Activated CD8-positive, alpha-beta T cell treated with anti-CD3 and anti-CD28 coated beads, Interleukin-2, amount 10 ng/mL, durations not matched to agents 7 days and 5 days (primary cell): ENCODE measurements at regions not wholly inside any gene's neighbourhood (a gene's known extent, or its start where the extent isn't known, plus 50 kb on each side); places are given as distances from the start of the nearest gene placed in this dataset.

ENCODE experiments used
- ATAC-seq: fragments of 150-1000 bp; cut with Tn5 transposase; one replicate; pipeline ENCODE4 v1.10.0; 2021; ENCODE audit warnings: moderate library complexity
- CTCF ChIA-PET: fragments of 350-600 bp; sonication (Branson Sonifier 250); formaldehyde crosslinking; loops from one replicate; lab custom pipeline; 2021; ENCODE audit warnings: antibody characterized with exemption; lab: Charles Lee
- POLR2A ChIA-PET: fragments of 350-600 bp; sonication (Branson Sonifier 250); formaldehyde crosslinking; loops from one replicate; lab custom pipeline; 2021; ENCODE audit warnings: antibody characterized with exemption; lab: Charles Lee
- DNase-seq: peaks from one replicate; pipeline ENCODE4 v3.0.0-alpha.2; 2020
- H3K27ac Mint-ChIP-seq: one replicate; pipeline ENCODE4 v1.8.0; 2021; ENCODE audit warnings: mild to moderate bottlenecking, mixed read lengths
- H3K27me3 Mint-ChIP-seq: one replicate; pipeline ENCODE4 v1.8.0; 2021; ENCODE audit warnings: low read depth, mixed read lengths
- H3K36me3 Mint-ChIP-seq: one replicate; pipeline ENCODE4 v1.8.0; 2021; ENCODE audit warnings: low read depth, mixed read lengths
- H3K4me1 Mint-ChIP-seq: one replicate; pipeline ENCODE4 v1.8.0; 2021; ENCODE audit warnings: low read depth, mixed read lengths
- H3K4me3 Mint-ChIP-seq: one replicate; pipeline ENCODE4 v1.8.0; 2021; ENCODE audit warnings: mild to moderate bottlenecking, mixed read lengths
- H3K9me3 Mint-ChIP-seq: one replicate; pipeline ENCODE4 v1.8.0; 2022; ENCODE audit warnings: mixed read lengths; ENCODE audit not compliant: insufficient read depth

DNA sequence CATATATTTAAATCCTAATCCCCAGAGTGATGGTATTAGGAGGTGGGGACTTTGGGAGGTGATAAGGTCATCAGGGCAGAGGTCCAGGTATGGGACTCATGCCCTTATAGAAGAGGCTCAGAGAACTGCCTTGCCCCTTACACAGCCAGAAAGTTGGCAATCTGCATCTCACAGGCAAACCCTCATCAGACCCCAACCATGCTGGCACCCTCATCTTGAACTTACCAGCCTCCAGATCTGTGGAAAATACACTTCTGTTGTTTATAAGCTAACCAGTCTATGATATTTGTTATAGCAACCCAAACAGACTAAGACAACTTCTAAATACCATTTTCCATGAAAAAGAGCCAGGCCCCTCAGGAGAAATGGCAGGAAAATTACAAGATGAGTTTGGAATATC lies 69.3 kb upstream of the PRDX6 start:
- H3K4me3 Mint-ChIP-seq = no peak overlapping the region
- POLR2A ChIA-PET = interaction anchor here (0.6 kb wide), 1 partner anchor 54 kb away, joined by 4 read pairs; no protein-coding TSS in a partner anchor
- H3K4me1 Mint-ChIP-seq = peaks cover 45% of the 10 kb centered on the region
- peaks cover 8% of the 10 kb centered on the region for H3K36me3 Mint-ChIP-seq
- ATAC-seq = no peak
- H3K27me3 Mint-ChIP-seq = no peaks in the 10 kb centered on the region
- no peak overlapping the region for H3K27ac Mint-ChIP-seq
- CTCF ChIA-PET = no interaction called here
- DNase-seq = no peak
- H3K9me3 Mint-ChIP-seq = no peaks in the 10 kb centered on the region

DNA sequence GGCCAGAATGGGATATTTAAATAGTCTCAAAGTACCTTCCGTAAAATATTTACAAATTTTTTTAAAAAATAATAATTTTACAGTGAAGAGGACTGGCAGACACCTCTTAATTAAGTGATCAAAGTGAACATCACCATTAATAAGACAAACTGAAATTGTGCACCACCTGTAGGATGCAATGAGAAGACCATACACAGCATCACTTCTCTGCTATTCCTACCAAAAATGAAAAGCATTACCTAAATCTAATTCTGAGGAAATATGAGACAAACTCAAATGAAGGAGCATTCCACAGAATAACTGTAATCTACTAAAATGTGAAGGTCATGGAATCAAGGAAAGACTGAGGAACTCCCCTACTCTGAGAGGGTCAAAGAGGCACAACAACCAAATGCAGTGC lies 68.2 kb upstream of the PRDX6 start:
- no peak overlapping the region for H3K4me3 Mint-ChIP-seq
- ATAC-seq = no peak
- H3K9me3 Mint-ChIP-seq = no peaks in the 10 kb centered on the region
- H3K36me3 Mint-ChIP-seq = peaks cover 10% of the 10 kb centered on the region
- no peak for DNase-seq
- ChIA-PET CTCF (no interaction called here), POLR2A (no interaction called here)
- H3K4me1 Mint-ChIP-seq = peaks cover 50% of the 10 kb centered on the region
- peak overlapping the region; percentile 55 for H3K27ac Mint-ChIP-seq
- H3K27me3 Mint-ChIP-seq = no peaks in the 10 kb centered on the region

DNA sequence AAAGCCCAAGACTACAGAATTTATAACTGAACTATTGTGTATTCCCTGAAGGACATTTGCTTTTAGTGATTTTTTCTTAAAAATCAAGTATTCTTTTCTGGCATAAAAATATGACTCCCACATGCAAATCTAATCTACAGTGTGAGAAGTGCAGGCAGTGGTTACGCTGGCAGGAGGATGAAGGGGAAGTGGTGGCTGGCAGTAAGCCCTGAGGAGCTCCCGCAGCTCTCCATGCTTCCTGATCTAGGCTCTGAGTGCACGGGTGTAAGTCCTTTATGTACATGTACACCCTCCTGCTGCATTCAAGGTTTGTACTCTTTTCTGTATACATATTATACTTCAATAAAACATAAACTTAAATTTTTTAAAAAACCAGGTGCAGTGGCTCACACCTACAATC lies 67.5 kb upstream of the PRDX6 start:
- peaks cover 55% of the 10 kb centered on the region for H3K4me1 Mint-ChIP-seq
- DNase-seq (no peak), ATAC-seq (peak; percentile 34)
- CTCF ChIA-PET = interaction anchor here (1.5 kb wide), 1 partner anchor 207 kb away, joined by 5 read pairs; no protein-coding TSS in a partner anchor
- no peaks in the 10 kb centered on the region for H3K9me3 Mint-ChIP-seq
- POLR2A ChIA-PET = interaction anchor here (0.6 kb wide), 1 partner anchor 1268 kb away, joined by 7 read pairs; no protein-coding TSS in a partner anchor
- no peaks in the 10 kb centered on the region for H3K27me3 Mint-ChIP-seq
- H3K27ac Mint-ChIP-seq = peak overlapping the region; percentile 39
- H3K4me3 Mint-ChIP-seq = peak overlapping the region; percentile 23
- H3K36me3 Mint-ChIP-seq = peaks cover 10% of the 10 kb centered on the region

DNA sequence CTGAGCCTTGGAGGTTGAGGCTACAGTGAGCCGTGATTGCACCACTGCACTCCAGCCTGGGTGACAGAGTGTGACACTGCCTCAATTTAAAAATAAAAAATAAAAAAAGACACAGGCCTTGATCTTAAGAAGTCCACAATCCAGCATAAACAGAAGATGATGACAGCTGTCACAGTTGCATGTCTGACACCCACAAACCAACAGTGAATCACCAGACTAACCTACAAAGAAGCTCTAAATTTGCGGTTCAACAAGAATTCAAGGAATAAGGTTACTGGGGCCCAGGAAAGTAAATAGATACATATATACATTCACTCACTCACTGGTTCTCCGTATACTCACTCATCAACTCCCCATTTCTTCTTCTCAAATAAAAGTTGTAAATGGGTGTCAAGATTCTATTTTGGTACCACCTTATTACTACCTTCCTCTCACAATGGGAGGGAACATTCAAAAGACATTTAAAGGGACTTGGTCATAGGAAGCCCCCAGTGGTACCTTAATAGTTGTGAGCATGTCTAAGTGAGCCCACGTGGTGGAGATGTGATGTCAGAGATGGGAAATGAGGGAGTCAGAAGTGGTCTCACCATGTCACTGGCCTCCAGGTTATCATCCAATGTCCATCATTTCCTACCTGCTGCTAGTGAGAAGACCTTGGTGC lies 66.9 kb upstream of the PRDX6 start:
- no peak for DNase-seq
- Mint-ChIP-seq H3K9me3 (no peaks in the 10 kb centered on the region), H3K27me3 (no peaks in the 10 kb centered on the region), H3K4me3 (no peak overlapping the region), H3K27ac (peak overlapping the region; percentile 68), H3K36me3 (peaks cover 10% of the 10 kb centered on the region), H3K4me1 (peaks cover 55% of the 10 kb centered on the region)
- POLR2A ChIA-PET = interaction anchor here (0.6 kb wide), 1 partner anchor 1267 kb away, joined by 7 read pairs; no protein-coding TSS in a partner anchor
- CTCF ChIA-PET = interaction anchor here (1.4 to 1.5 kb wide), 2 partner anchors 19 to 208 kb away, joined by 5 to 8 read pairs; no protein-coding TSS in a partner anchor
- peak; percentile 65 for ATAC-seq

DNA sequence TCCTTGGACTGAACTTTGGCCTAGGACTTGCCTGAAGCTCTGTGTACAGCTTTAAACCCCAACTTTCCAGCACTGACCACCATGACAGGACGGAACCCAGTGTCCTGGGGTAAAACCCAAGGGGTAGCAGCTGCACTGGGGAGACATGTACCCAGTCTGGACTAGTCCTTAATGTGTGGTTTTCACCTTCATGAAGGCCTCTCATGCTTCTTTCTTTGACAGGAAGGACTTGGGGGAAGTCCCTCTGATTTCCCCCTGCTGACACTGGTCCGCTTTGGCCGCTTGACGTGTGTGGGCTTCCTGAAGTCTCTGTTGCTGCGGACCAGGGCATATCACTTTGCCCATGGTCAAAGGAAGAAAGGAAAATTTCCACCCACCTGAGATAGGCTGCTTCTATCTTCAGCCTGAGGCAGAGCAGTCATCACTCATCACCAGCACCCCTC lies 66.3 kb upstream of the PRDX6 start:
- H3K36me3 Mint-ChIP-seq = peaks cover 12% of the 10 kb centered on the region
- peaks cover 55% of the 10 kb centered on the region for H3K4me1 Mint-ChIP-seq
- ChIA-PET POLR2A (no interaction called here), CTCF (interaction anchor here (0.9 to 1.5 kb wide), 7 partner anchors 9 to 666 kb away, joined by 3 to 8 read pairs (median 4); no protein-coding TSS in a partner anchor)
- DNase-seq = no peak
- H3K9me3 Mint-ChIP-seq = no peaks in the 10 kb centered on the region
- ATAC-seq = peak; percentile 34
- H3K4me3 Mint-ChIP-seq = no peak overlapping the region
- H3K27me3 Mint-ChIP-seq = no peaks in the 10 kb centered on the region
- H3K27ac Mint-ChIP-seq = peak overlapping the region; percentile 68

DNA sequence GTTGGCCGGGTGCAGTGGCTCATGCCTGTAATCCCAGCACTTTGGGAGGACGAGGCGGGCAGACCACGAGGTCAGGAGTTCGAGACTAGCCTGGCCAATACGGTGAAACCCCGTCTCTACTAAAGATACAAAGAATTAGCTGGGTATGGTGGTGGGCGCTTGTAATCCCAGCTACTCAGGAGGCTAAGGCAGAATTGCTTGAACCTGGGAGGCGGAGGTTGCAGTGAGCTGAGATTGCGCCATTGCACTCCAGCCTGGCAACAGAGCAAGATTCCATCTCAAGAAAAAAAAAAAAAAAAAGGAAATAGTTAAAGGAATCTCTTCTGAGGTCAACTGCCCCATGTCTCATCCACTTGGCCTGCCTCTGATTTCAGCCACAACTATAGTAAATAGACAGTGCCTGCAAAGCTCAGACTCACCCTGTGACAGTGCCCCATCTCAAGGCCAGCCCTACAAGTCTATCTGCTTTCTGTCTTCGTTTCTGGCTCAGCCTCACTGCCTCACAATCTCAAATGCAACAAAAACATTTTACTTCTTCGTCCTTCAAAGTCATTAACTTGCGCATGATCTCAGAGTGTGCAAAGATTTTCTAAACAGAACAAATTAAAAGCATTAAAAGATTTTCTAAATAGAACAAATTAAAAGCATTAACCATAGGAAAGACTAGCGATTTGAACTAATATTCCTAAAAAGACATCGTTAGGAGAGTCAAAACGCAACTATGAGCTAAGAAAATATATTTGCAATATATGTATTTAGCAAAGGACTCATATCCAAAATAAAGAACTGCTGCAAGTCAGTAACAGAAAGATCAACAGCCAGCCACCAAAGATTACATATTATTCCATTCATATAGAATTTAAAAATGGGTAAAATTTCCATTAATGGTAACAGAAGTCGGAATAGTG lies 65.0 kb upstream of the PRDX6 start:
- ATAC-seq = no peak
- DNase-seq = no peak
- Mint-ChIP-seq H3K27me3 (no peaks in the 10 kb centered on the region), H3K4me1 (peaks cover 48% of the 10 kb centered on the region), H3K36me3 (peaks cover 9% of the 10 kb centered on the region), H3K4me3 (no peak overlapping the region), H3K9me3 (no peaks in the 10 kb centered on the region), H3K27ac (no peak overlapping the region)
- ChIA-PET CTCF (interaction anchor here (0.9 to 1.3 kb wide), 4 partner anchors 8 to 667 kb away, joined by 3 to 4 read pairs (median 3); no protein-coding TSS in a partner anchor), POLR2A (no interaction called here)

DNA sequence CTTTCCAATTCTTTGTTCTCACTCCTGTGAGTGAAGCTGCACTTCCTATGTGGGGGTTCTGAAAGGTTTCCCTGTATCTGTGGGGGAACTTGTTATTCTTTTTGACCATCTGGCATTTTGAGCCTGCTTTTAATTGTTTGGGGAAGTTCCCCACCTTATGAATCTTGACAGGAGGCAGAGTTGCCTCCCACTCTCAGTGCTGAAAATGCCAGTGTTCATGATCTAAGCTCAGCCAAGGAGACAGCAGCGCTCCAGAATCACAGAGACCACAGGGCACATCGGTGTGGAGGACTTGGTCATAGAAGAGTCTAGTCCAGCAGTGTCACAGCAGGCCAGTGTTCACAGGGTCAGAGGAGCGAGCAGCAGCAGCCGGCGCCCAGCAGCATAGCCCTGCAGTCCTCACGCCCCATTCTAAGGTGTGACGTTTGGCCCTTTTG lies 63.8 kb upstream of the PRDX6 start:
- POLR2A ChIA-PET = no interaction called here

DNA sequence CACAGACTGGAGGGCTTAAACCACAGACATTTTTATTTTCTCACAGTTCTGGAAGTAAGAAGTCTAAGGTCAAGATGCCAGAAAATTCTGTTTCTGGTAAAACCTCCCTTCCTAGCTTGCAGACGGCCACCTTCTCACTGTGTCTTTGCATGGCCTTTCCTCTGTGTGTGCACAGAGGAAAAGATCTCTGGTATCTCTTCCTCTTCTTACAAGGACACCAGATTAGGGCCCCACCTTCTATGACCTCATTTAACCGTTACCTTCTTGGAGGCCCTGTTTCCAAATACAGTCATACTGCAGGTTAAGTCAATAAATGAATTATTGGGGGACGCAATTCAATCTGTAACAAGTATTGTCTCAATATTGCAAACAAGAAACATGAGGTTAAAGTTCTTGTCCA lies 63.0 kb upstream of the PRDX6 start:
- DNase-seq (no peak), ATAC-seq (no peak)
- ChIA-PET CTCF (interaction anchor here (2.3 kb wide), 1 partner anchor 16 kb away, joined by 10 read pairs; no protein-coding TSS in a partner anchor), POLR2A (no interaction called here)
- H3K27me3 Mint-ChIP-seq = no peaks in the 10 kb centered on the region
- peaks cover 9% of the 10 kb centered on the region for H3K36me3 Mint-ChIP-seq
- peaks cover 36% of the 10 kb centered on the region for H3K4me1 Mint-ChIP-seq
- no peaks in the 10 kb centered on the region for H3K9me3 Mint-ChIP-seq
- no peak overlapping the region for H3K4me3 Mint-ChIP-seq
- no peak overlapping the region for H3K27ac Mint-ChIP-seq

More for the DNA sequence above, 63.8 kb upstream of the PRDX6 start:
- Mint-ChIP-seq H3K27ac (no peak overlapping the region), H3K9me3 (no peaks in the 10 kb centered on the region), H3K27me3 (no peaks in the 10 kb centered on the region), H3K4me1 (peaks cover 40% of the 10 kb centered on the region), H3K4me3 (no peak overlapping the region), H3K36me3 (peaks cover 9% of the 10 kb centered on the region)
- CTCF ChIA-PET = interaction anchor here (1.0 kb wide), 1 partner anchor 211 kb away, joined by 3 read pairs; no protein-coding TSS in a partner anchor
- ATAC-seq (no peak), DNase-seq (no peak)

DNA sequence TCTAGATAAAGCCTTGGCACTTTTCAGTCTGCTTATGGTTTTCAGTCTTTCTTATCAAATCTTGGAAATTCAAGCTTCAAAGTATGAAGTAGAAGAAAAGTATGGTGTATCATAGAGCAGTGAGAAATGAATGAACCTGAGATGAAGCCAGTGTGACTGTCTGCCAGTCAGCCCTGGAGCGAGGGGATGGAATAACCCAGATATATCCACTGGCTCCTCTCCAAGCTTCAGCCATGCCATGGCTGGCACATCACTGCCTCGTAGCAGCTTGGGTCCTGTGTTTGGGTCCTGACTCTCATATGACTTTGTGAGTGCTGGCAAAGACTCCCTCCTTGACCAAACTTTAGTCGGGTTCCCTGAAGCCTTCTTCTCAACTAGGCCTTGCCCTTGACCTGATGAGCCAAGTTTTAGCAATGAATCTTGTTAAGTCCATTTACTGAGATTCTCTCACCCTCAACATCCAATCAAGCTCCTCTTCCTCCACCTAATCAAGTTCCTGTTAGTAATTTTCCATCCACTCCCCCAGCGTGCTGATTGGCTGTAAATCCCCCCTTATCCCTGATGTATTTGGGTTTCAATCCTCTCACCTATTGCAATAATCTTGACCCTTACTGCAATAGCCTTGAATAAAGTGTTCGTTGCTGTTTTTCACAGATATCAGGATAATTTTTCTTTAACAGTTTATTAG lies 62.5 kb upstream of the PRDX6 start:
- no peak for ATAC-seq
- Mint-ChIP-seq H3K27ac (peak overlapping the region; percentile 54), H3K4me1 (peaks cover 32% of the 10 kb centered on the region), H3K36me3 (peaks cover 9% of the 10 kb centered on the region), H3K4me3 (no peak overlapping the region), H3K27me3 (no peaks in the 10 kb centered on the region), H3K9me3 (no peaks in the 10 kb centered on the region)
- POLR2A ChIA-PET = no interaction called here
- no peak for DNase-seq
- CTCF ChIA-PET = interaction anchor here (1.4 to 2.3 kb wide), 2 partner anchors 15 to 669 kb away, joined by 3 to 10 read pairs; no protein-coding TSS in a partner anchor

DNA sequence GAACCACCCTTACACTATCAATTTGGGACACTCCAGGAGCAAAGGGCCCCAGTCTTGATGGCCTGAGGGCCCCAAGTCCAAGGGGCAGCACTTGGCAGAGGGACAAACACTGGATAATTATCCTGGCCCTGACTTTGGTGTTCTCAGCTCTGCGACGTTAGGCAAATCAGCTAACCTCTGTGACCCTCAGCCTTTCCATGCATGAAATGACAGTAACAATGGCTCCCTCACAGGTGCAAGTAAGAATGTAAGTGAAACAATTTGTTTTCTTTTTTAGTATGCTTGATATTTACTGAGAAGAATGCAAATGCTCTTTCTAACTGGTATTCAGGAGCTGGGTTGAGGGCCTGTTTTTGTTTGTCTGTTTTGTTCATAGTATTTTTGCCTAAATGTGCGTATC lies 61.6 kb upstream of the PRDX6 start:
- ChIA-PET CTCF (interaction anchor here (1.4 to 2.3 kb wide), 2 partner anchors 14 to 670 kb away, joined by 3 to 10 read pairs; no protein-coding TSS in a partner anchor), POLR2A (no interaction called here)
- no peak for ATAC-seq
- Mint-ChIP-seq H3K27ac (no peak overlapping the region), H3K4me1 (peaks cover 31% of the 10 kb centered on the region), H3K4me3 (no peak overlapping the region), H3K9me3 (no peaks in the 10 kb centered on the region), H3K27me3 (no peaks in the 10 kb centered on the region), H3K36me3 (peaks cover 9% of the 10 kb centered on the region)
- DNase-seq = no peak

DNA sequence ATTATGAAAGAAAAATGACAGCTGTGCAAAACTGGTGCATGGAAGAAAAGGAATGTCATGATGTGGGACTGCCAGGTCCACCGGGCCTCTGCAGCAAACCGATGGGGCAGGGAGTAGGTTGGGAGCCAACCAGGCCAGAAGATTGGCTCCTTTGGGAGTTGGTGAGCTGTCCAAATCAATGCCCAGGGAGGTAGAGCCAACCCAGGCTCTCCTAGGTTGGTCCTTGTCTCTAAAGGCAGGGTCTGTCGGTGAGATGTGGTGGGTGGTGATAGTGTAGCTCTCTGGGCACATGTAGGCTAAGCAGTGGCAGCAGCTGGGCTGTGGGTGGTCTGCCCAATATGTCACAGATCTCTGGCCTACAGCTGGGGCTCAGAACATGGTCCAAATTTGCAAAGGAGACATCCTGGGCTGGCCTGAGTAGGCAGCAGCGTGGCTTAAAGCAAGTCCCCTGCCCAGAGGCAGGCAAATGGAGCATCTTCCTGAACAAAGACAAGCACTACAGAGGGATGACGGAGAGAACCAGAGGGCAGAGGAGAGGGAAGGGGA lies 61.2 kb upstream of the PRDX6 start:
- no peak overlapping the region for H3K4me3 Mint-ChIP-seq
- ATAC-seq (no peak), DNase-seq (no peak)
- H3K9me3 Mint-ChIP-seq = no peaks in the 10 kb centered on the region
- no peaks in the 10 kb centered on the region for H3K27me3 Mint-ChIP-seq
- POLR2A ChIA-PET = no interaction called here
- peaks cover 27% of the 10 kb centered on the region for H3K4me1 Mint-ChIP-seq
- H3K27ac Mint-ChIP-seq = no peak overlapping the region
- CTCF ChIA-PET = interaction anchor here (1.4 to 2.3 kb wide), 2 partner anchors 14 to 670 kb away, joined by 3 to 10 read pairs; no protein-coding TSS in a partner anchor
- peaks cover 9% of the 10 kb centered on the region for H3K36me3 Mint-ChIP-seq
